Parathyroid adenoma (tissue), 2 donors: ENCODE measurements at regions not wholly inside any gene's neighbourhood (a gene's known extent, or its start where the extent isn't known, plus 50 kb on each side); places are given as distances from the start of the nearest gene placed in this dataset.

Experiments used
- H2AFZ ChIP-seq: fragments of 300-600 bp; sonication (generic); one replicate; pipeline ENCODE4 v1.7.0; 2017; ENCODE audit warnings: antibody characterized with exemption, mild to moderate bottlenecking
- H3K27ac ChIP-seq: fragments of 300-600 bp; sonication (generic); one replicate; pipeline ENCODE4 v1.7.0; 2017
- H3K27me3 ChIP-seq: fragments of 300-600 bp; sonication (generic); one replicate; pipeline ENCODE4 v1.7.0; 2017; ENCODE audit warnings: low read length; ENCODE audit not compliant: control insufficient read depth, insufficient read depth
- H3K36me3 ChIP-seq: fragments of 300-600 bp; sonication (generic); one replicate; pipeline ENCODE4 v1.7.0; 2017; ENCODE audit warnings: low read length; ENCODE audit not compliant: control insufficient read depth, insufficient read depth
- H3K4me1 ChIP-seq: fragments of 300-600 bp; sonication (generic); one replicate; pipeline ENCODE4 v1.7.0; 2017; ENCODE audit warnings: control low read depth
- H3K4me2 ChIP-seq: fragments of 300-600 bp; sonication (generic); one replicate; pipeline ENCODE4 v1.7.0; 2017; ENCODE audit warnings: low read length
- H3K4me3 ChIP-seq: fragments of 300-600 bp; sonication (generic); one replicate; pipeline ENCODE4 v1.7.0; 2017; ENCODE audit warnings: low read depth, low read length
- H3K79me2 ChIP-seq: fragments of 300-600 bp; sonication (generic); one replicate; pipeline ENCODE4 v1.7.0; 2017; ENCODE audit warnings: control low read depth
- H3K9ac ChIP-seq: fragments of 300-600 bp; sonication (generic); one replicate; pipeline ENCODE4 v1.7.0; 2017; ENCODE audit warnings: mild to moderate bottlenecking
- H3K9me3 ChIP-seq: fragments of 300-600 bp; sonication (generic); one replicate; pipeline ENCODE4 v1.7.0; 2017; ENCODE audit warnings: low read length; ENCODE audit not compliant: control insufficient read depth
- TF ChIP-seq, protein P1 (sequence below): fragments of 300-600 bp; sonication (generic); IDR thresholded peaks from one replicate; pipeline ENCODE4 v1.7.0; 2017; ENCODE audit warnings: antibody characterized with exemption, mild to moderate bottlenecking
- donor health status: primary hyperparathyroidism.

GRCh38 chr10:71089162-71089561 is 123.2 kb upstream of the UNC5B start:
- H3K4me2 ChIP-seq: no peak overlapping the region
- H3K27ac ChIP-seq: no peak overlapping the region
- H2AFZ ChIP-seq: no peak overlapping the region
- H3K36me3 ChIP-seq: no peaks in the 10 kb centered on the region
- H3K27me3 ChIP-seq: no peaks in the 10 kb centered on the region
- TF ChIP-seq, protein P1, sequence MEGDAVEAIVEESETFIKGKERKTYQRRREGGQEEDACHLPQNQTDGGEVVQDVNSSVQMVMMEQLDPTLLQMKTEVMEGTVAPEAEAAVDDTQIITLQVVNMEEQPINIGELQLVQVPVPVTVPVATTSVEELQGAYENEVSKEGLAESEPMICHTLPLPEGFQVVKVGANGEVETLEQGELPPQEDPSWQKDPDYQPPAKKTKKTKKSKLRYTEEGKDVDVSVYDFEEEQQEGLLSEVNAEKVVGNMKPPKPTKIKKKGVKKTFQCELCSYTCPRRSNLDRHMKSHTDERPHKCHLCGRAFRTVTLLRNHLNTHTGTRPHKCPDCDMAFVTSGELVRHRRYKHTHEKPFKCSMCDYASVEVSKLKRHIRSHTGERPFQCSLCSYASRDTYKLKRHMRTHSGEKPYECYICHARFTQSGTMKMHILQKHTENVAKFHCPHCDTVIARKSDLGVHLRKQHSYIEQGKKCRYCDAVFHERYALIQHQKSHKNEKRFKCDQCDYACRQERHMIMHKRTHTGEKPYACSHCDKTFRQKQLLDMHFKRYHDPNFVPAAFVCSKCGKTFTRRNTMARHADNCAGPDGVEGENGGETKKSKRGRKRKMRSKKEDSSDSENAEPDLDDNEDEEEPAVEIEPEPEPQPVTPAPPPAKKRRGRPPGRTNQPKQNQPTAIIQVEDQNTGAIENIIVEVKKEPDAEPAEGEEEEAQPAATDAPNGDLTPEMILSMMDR: no peak
- no peaks in the 10 kb centered on the region for H3K79me2 ChIP-seq
- H3K9ac ChIP-seq: no peak overlapping the region
- no peaks in the 10 kb centered on the region for H3K9me3 ChIP-seq
- H3K4me1 ChIP-seq: no peaks in the 10 kb centered on the region
- H3K4me3 ChIP-seq: no peak overlapping the region

GRCh38 chr10:71090330-71090729 is 122.0 kb upstream of the UNC5B start:
- H3K4me3 ChIP-seq: no peak overlapping the region
- H3K36me3 ChIP-seq: no peaks in the 10 kb centered on the region
- H3K4me1 ChIP-seq: no peaks in the 10 kb centered on the region
- TF ChIP-seq, protein P1: no peak
- no peak overlapping the region for H3K27ac ChIP-seq
- no peaks in the 10 kb centered on the region for H3K9me3 ChIP-seq
- no peaks in the 10 kb centered on the region for H3K79me2 ChIP-seq
- no peaks in the 10 kb centered on the region for H3K27me3 ChIP-seq
- no peak overlapping the region for H2AFZ ChIP-seq
- no peak overlapping the region for H3K9ac ChIP-seq
- H3K4me2 ChIP-seq: no peak overlapping the region

- Histone ChIP-seq H3K9me3 (no peaks in the 10 kb centered on the region), H3K4me3 (no peak overlapping the region), H3K79me2 (no peaks in the 10 kb centered on the region), H3K27ac (no peak overlapping the region), H3K36me3 (no peaks in the 10 kb centered on the region), H3K27me3 (no peaks in the 10 kb centered on the region), H3K9ac (no peak overlapping the region), H2AFZ (no peak overlapping the region), H3K4me2 (no peak overlapping the region), H3K4me1 (no peaks in the 10 kb centered on the region)
- TF ChIP-seq, protein P1: no peak
Observed at GRCh38 chr10:71090801-71091200, 121.6 kb upstream of the UNC5B start.

DNA sequence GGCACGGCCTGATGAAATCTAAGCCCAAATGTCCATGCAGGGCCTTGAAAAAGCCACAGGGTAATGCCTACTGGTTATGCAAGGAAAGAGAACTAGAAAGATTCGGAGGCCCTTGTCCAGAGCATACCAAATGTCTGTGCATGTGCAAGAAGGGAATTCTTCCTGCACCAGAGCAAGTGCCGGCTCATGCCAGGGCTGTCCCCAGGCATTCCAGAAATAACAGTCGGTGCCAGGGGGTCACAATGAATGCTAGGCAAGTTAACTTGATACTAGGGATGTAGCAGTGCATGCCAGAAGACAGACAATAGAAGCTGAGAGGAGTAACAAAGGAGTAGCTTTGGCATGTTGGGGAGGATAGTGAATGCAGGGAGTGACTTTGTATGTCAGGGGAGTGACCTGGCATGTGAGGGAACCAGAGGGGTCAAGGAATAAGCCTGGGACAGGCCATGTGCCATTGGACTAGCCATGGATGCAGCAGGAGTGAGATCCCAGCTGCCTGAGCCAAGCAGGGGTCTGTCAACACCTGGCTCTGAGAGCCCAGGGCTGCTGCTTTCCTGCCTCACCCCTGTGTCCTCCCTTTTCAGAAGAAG is 119.5 kb upstream of the UNC5B start:
- TF ChIP-seq, protein P1: no peak
- Histone ChIP-seq H3K36me3 (no peaks in the 10 kb centered on the region), H3K9me3 (no peaks in the 10 kb centered on the region), H3K9ac (no peak overlapping the region), H3K4me2 (no peak overlapping the region), H3K27me3 (no peaks in the 10 kb centered on the region), H3K79me2 (no peaks in the 10 kb centered on the region), H3K27ac (no peak overlapping the region), H2AFZ (no peak overlapping the region), H3K4me1 (no peaks in the 10 kb centered on the region), H3K4me3 (no peak overlapping the region)

DNA sequence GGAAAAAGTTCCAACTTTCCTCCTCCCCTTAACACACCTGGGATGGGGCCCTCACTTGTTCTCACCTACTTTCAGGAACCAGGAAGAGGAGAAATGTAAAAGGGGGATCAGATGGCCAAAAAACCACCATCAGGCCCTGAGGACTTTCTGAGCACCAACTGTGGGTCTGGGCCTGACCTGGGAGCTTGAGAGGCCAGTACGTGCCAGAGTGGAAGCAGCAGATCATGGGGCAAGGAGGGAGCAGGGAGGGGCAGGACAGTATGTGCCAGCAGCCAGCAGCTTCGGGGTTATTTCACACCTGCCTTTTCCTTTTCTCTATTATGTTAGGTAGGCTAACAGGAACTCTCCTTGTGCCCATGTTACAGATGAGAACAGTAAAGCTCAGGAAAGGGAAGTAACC is 118.8 kb upstream of the UNC5B start:
- no peak overlapping the region for H2AFZ ChIP-seq
- TF ChIP-seq, protein P1: no peak
- H3K9me3 ChIP-seq: no peaks in the 10 kb centered on the region
- H3K27me3 ChIP-seq: no peaks in the 10 kb centered on the region
- no peak overlapping the region for H3K27ac ChIP-seq
- H3K4me2 ChIP-seq: no peak overlapping the region
- H3K4me3 ChIP-seq: no peak overlapping the region
- H3K36me3 ChIP-seq: no peaks in the 10 kb centered on the region
- no peak overlapping the region for H3K9ac ChIP-seq
- H3K79me2 ChIP-seq: no peaks in the 10 kb centered on the region
- H3K4me1 ChIP-seq: no peaks in the 10 kb centered on the region
